GM21825 (cell line): ENCODE measurements at regions not wholly inside any gene's neighbourhood (a gene's known extent, or its start where the extent isn't known, plus 50 kb on each side); places are given as distances from the start of the nearest gene placed in this dataset.

Experiments used
- ATAC-seq: cut with Tn5 transposase; IDR thresholded peaks from one replicate; pipeline ENCODE4 v1.9.1; 2021; ENCODE audit warnings: mild to moderate bottlenecking, moderate library complexity; ENCODE audit not compliant: unreplicated experiment

GRCh38 chr10:24007359-24007758, 201.6 kb upstream of the KIAA1217 start:
- ATAC-seq: no peak

GRCh38 chr10:24008164-24009091, 200.5 kb upstream of the KIAA1217 start:
- no peak for ATAC-seq

GRCh38 chr10:24009115-24009514, 199.8 kb upstream of the KIAA1217 start:
- no peak for ATAC-seq

GRCh38 chr10:24009736-24010135, 199.2 kb upstream of the KIAA1217 start:
- ATAC-seq: no peak

- no peak for ATAC-seq
Observed at GRCh38 chr10:24010436-24010970, 198.4 kb upstream of the KIAA1217 start.

GRCh38 chr10:24012249-24012803, 196.6 kb upstream of the KIAA1217 start:
- ATAC-seq: no peak

- no peak for ATAC-seq
Observed at GRCh38 chr10:24027107-24027506, 181.8 kb upstream of the KIAA1217 start.

- no peak for ATAC-seq
Observed at GRCh38 chr10:24034571-24034970, 174.4 kb upstream of the KIAA1217 start.

GRCh38 chr10:24035761-24036160, 173.2 kb upstream of the KIAA1217 start:
- ATAC-seq: no peak

GRCh38 chr10:24039315-24039714, 169.6 kb upstream of the KIAA1217 start:
- ATAC-seq: no peak

- ATAC-seq: no peak
Observed at GRCh38 chr10:24039897-24040296, 169.0 kb upstream of the KIAA1217 start.

GRCh38 chr10:24041034-24041433, 167.9 kb upstream of the KIAA1217 start:
- no peak for ATAC-seq

GRCh38 chr10:24041834-24042233, 167.1 kb upstream of the KIAA1217 start:
- ATAC-seq: no peak

GRCh38 chr10:24042884-24043283, 166.1 kb upstream of the KIAA1217 start:
- no peak for ATAC-seq

- no peak for ATAC-seq
Observed at GRCh38 chr10:24046060-24046459, 162.9 kb upstream of the KIAA1217 start.

GRCh38 chr10:24047176-24047575, 161.8 kb upstream of the KIAA1217 start:
- no peak for ATAC-seq

GRCh38 chr10:24054421-24054820, 154.5 kb upstream of the KIAA1217 start:
- no peak for ATAC-seq

GRCh38 chr10:24080207-24080606, 128.7 kb upstream of the KIAA1217 start:
- ATAC-seq: no peak

GRCh38 chr10:24086296-24087086, 122.4 kb upstream of the KIAA1217 start:
- no peak for ATAC-seq

GRCh38 chr10:24091256-24091655, 117.7 kb upstream of the KIAA1217 start:
- no peak for ATAC-seq

GRCh38 chr10:24096281-24096680, 112.7 kb upstream of the KIAA1217 start:
- ATAC-seq: no peak
